Sciatic nerve (tissue), 2 donors: ENCODE measurements at regions not wholly inside any gene's neighbourhood (a gene's known extent, or its start where the extent isn't known, plus 50 kb on each side); places are given as distances from the start of the nearest gene placed in this dataset.
"Not testable (repeated sequence)": the region's sequence is repeated elsewhere in the genome, so short reads cannot be mapped to it uniquely, and the experiment has no call there.

Experiments used
- ATAC-seq: fragments of 200-7000 bp; cut with Tn5 transposase; one replicate; pipeline ENCODE4 v1.9.1; 2020; ENCODE audit warnings: mild to moderate bottlenecking, moderate library complexity
- DNase-seq: peaks from one replicate; pipeline ENCODE4 v3.0.0-alpha.2; 2020; ENCODE audit warnings: low spot score
- intact Hi-C: fragments of 100-400 bp; cut with DNase I; formaldehyde crosslinking; loops from one replicate; pipeline ENCODE4 v1.14.2; 2022
- donor health status: DM: no; HTN: no; CAD: no.
- donor health status: DM: no; HTN: no; CAD: no.

DNA sequence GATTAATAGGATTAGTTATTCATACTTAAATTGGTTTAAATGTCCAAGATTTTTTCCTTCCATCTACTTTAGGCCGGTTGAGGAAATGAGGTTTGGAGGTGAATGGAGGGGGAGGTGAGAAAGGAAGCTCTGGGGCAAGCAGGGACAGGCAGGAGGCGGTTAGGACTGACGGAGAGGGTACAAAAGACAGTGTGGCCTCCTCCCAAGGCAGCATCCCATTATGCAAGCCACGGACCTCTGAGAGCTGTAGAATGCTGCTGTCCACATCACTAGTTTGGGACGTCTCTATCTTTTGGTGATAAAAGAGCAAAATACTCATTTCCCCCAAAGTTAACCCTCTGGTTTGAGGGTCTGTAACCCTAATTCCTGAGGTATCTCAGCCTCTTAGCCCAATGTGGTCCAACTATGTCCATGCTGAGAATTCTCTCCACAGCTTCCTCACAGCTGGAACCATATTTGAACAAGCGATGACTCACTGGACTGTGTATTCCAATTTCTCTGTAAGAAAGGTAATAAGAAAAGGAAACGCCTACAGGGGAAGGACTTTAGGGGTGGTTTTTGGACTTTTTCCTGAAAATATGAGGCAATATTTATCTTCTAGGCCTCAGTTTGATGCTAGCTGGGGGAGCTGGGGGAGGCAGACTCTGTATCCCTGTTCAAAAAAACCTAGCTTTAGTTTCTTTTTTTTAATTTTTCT is 172.2 kb downstream of the TFAP2B start:
- no peak for DNase-seq
- intact Hi-C loops, result no loop called here
- ATAC-seq, result peak; percentile 42

DNA sequence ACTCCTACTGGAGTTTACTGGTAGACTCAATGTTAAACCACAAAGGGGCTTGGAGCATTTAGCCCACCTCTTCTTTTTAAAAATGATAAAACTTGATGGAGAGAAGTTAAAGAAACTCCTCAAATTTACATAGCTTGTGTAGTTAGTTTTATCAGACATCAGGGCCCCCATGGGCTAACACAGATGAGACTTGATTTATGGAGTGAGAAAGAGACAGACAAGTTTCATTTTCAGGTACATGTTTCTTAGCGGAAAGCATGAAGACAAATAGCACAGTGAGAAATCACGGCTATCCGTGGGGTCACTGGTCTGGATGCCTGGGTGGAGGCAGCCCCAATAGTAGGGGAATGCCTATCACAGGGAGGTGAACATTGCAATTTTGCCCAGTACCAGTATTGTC is 173.6 kb downstream of the TFAP2B start:
- ATAC-seq (no peak), DNase-seq (no peak)
- intact Hi-C loops, result no loop called here

DNA sequence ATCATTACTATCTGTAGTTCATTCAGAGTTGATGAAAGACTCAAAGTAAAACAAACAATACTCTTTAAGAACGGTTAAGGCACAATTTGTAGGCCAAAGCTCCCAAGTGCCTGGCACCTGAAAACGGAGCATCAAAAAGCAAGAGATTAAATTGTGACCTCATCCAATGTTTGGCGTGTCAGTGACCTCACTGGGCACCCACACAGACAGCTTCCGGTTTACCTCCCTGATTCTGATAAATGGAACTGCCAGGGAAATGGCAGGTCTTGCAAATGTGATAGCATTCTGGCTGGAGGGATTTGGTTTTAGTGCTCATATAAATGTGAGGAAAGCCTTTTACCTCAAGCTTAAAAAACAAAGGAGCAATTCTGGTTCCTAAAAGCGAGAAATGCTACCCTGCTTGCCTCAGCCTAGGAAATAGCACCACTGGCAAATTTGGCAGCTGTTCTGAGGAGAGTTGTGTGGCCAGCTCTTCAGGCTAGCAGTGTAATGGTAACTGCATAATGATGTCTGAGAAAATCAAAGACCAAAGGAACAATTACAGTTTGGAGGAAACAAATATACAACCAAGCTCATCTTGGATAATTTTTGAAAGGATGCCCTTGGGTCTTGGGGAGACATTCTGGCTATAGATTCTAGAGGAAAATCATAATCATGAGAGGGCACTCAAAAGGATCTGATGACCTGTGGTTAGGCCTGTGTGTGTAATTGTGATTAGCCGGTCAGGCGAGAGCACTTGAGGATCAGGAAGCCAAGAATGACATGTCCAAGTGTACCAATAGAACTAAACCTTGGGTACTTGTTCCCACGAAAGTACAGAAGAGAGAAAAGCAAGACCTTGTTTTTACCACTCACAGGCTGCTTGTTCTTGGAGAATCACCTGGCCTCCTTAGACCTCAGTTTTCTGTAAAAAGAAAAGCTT is 174.3 kb downstream of the TFAP2B start:
- intact Hi-C loops, result no loop called here
- ATAC-seq (no peak), DNase-seq (no peak)

DNA sequence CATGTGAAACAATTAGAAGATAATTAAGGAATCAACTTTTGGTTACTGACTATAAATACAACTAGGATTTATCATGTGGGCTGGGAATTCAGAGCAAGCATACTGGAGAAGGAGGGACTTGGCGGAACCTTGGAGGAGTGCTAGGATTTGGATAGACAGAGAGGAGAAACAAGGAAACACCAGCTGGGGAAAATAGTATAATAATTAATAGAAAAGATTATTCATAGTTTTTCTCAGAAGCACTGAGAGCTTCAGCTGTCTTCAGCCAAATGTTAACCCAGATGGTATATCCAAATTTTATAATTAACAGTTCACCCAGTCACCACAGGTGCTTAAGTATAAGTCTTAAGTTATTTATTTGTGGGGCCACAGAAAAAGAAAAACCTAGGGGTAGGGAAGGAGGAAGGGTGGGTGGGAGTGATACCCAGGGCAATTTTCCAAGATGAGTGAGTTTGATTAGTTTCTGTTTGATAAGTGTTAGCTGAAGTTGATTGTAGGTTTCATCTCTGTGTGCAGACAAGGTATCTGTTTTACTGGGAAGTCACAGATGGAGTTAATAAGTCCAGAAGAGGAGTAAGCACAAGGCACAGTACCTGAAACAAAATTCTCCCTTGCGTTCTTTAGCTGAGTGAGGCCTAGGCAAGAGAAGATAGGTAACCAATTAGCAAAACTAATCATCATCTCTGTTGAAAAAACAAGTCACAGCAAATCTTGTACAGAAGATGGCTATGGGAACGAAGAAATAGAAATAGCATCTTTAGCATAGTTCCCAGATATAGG is 175.5 kb downstream of the TFAP2B start:
- DNase-seq (no peak), ATAC-seq (no peak)
- intact Hi-C loops, result no loop called here

DNA sequence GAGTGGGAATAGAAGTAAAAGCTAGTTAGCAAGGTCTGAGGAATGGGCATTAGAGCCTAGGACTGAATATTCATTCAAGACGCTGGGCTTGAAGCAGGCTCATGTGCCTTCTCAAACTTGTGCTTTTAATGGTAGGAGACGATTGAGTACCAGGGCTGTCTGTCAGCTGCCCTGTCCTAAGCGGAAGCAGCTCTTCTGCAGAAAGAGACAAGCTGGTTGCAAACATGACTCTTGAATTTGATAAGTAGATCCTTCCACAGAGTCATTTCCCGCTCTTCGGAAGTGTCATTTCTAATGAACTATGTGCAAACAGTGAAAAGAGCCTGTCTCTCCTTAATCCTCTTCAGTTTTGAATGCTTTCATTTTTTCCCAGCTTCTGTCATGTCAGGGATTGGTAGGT is 176.4 kb downstream of the TFAP2B start:
- intact Hi-C loops, result no loop called here
- DNase-seq, result no peak
- no peak for ATAC-seq

DNA sequence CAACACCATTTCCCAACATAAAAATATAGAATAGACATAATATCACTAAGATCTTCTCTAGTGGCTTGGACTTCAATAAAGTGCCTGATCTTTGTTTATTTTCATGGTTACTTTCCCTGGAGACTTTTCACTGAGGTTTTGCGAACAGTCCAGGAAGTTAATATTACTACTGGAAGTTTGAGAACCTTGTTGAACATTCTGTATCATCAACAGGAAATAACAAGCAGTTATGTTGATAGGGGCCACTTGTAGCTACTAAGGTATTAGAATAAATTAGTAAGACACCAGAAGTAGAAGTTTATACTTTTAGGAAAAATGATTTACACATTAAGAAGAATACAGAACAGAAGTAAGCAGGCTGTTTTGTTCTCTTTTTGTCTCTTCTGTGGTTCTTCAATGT is 180.2 kb downstream of the TFAP2B start:
- intact Hi-C loops, result no loop called here
- no peak for DNase-seq
- no peak for ATAC-seq

DNA sequence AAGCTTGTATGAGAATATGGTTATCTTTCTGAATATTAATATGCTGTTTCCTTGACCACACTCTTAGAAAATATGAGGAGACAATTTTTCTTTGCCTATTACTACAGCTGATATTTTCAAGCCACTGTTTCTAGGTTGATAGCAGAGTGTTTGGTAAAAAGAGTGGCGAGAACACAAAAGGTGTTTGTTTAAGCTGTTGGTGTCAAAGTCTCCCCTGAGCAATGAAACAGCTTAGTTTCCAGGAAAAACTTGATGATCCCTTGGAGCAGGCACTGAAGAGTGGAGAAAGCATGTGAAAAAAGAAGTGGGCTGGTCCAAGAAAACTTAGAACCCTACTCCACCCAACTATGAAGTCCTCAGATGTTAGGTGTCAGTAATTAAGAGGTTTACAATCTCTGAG is 182.7 kb downstream of the TFAP2B start:
- ATAC-seq (no peak), DNase-seq (no peak)
- intact Hi-C loops, result no loop called here

DNA sequence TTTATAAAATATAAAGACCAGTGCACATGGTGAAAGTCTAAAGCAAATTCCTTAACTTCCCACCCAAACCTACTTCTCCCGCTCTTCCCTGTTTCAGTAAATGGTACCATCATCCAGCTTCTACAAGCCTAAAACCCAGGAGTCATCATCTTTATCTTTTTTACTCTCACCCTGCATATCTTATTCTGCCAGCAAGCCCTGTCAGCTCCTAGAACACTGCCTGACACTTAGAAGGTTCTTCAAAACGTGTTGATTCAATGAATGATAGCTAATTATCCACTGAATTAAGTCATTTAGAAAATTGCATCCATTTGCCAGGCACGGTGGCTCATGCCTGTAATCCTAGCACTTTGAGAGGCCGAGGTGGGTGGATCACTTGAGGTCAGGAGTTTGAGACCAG is 185.7 kb downstream of the TFAP2B start:
- no peak for DNase-seq
- ATAC-seq, result no peak
- intact Hi-C loops, result no loop called here

DNA sequence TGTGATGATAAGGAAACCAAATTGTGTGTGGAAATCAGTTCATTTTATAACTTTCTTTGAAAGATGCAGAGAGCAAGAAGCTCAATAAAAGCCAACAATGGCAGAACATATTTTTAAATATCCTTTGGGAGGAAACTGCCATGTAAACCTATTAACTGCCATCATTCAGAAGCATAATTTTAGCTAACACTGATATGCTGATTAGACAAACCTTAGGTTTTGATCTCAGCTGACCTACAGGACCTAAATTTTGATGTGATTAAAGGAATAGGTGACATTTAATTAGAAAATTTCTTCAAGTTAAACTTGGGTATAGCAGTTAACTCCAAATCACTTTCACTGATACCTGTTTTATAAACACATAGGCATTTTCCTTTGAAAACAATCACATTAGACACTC is 187.1 kb downstream of the TFAP2B start:
- intact Hi-C loops, result no loop called here
- ATAC-seq, result no peak
- DNase-seq, result no peak

DNA sequence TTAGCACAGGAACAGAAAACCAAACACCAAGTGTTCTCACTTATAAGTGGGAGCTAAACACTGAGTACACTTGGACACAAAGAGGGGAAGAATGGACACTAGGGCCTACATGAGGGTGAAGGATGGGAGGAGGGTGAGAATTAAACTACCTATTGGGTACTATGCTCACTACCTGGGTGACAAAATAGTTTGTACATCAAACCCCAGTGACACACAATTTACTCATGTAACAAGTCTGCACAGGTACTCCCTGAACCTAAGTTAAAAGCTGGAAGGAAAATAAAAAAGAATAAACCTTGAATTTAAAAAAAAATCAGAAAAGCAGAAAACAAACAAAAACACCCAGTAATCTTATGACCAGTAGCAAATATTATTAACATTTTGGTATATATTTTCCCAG is 188.6 kb downstream of the TFAP2B start:
- DNase-seq (no peak), ATAC-seq (no peak)
- intact Hi-C loops, result no loop called here

DNA sequence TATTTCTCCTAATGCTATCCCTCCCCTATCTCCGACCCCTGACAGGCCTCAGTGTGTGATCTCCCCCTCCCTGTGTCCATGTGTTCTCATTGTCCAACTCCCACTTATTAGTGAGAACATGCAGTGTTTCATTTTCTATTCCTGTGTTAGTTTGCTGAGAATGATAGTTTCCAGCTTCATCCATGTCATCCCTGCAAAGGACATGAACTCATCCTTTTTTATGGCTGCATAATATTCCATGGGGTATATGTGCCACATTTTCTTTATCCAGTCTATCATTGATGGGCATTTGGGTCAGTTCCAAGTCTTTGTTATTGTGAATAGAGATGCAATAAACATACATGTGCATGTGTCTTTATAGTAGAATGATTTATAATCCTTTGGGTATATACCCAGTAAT is 190.0 kb downstream of the TFAP2B start:
- ATAC-seq, DNase-seq, intact Hi-C loops: not testable (repeated sequence)

DNA sequence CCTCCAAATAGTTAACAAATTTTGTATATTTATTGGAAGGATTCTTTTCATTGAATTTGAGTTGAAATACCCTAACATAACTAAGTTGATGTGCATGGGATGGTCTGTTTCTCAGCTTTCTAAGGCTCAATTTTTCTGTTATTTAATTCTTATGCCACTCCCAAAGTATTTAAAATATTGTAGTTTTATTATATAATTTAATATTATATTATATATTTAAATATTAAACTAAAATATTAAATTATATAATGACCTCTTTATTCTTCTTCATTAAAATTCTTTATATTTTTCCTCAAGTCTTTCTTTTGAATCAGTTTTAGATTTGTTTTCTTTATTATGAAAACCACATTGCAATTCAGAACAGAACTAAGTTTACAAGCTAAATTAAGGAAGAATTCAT is 194.7 kb downstream of the TFAP2B start:
- no peak for DNase-seq
- intact Hi-C loops, result no loop called here
- ATAC-seq, result no peak

DNA sequence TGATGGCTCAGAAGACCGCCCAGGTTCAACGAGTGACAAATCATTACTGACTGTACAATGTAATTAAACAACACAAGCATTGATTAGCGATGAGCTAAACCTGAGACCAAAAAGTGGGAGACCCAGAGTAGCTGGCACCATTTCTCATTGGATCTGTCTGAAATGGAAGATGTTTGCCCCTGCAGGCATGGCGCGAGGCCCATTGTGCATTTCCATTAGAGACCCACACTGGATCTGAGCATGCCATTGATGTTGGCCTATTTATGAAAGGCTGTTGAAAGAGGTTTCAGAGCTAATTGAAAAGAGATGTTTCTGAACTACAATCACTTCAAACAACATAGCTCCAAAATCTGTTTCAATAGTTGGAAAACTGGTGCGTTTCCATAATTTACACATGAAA is 196.7 kb downstream of the TFAP2B start:
- intact Hi-C loops, result no loop called here
- ATAC-seq (no peak), DNase-seq (no peak)

DNA sequence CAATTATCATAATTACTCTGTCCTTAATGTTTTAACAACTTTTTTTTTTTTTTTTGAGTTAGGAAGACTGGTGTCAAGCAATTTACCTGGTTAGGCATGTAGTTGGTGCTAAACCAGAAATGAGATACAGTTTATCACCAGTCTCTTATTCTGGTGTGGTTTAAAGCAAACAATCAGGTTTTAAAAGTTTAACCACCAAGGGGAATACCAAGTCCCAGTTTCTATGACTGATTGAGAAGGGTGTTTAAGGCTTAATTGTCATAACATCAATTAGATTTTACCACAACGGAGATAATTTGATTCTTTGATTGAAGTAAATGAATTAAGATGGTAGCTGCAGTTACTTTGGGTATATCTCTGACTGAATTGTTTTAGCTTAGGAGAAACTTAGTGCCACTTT is 197.8 kb downstream of the TFAP2B start:
- intact Hi-C loops, result no loop called here
- no peak for ATAC-seq
- DNase-seq, result no peak

DNA sequence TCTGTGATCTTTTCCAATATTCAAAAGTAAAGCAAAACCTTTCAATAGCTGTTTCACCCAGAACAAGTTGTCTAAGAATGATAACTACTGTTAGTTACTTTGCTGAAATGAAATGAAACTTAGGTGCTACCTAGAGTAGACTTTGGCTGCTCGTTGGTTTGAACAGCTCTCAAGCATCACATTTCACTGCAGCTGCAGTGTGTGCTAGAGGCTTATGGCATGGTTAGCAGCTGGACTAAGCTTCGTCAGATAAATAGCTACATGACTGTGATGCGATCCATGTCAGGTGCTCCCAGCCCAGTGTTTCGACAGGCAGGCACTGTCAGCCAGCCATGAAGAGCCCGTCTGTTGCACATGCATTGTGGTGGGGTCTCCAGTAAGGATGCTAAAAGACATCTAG is 201.1 kb downstream of the TFAP2B start:
- ATAC-seq, result no peak
- intact Hi-C loops, result no loop called here

DNA sequence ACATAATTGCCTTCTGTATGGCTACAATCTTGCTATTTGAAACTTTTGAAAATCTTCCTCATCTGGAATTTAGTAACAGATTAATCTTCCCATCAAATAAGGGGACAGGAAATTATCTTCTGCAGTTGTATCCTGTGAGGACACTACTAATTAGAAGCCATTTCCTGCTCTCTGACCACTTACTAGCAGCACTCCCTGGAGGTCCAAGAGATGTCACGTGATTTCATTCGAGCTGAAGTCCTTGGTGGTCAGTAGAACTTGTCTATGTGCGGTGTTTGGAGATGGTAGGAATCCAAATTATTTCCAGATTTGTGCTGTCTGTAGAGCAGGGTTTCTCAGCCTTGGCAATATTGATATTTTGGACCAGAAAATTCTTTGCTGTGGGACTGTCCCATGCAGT is 202.5 kb downstream of the TFAP2B start:
- ATAC-seq, result no peak
- no peak for DNase-seq
- intact Hi-C loops, result no loop called here

More for the DNA sequence above, 201.1 kb downstream of the TFAP2B start:
- DNase-seq, result no peak

DNA sequence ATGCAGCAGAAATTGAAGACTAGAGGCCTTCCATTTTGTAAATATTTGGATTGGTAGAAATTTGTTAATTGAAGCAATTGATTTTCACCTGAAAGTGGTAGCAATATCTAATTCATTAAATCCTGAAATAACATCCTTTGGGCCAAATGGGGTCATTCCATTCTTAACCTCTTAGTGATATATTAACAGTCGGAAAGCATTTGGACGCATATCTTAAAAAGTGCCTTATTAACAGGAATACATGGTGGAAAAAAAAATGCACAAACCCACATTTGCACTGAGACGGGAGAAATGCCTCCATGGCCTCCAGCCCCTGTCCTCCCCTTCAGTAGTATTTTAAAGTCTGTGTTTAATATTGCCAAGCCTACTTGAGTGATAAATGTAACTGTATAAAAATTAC is 205.5 kb downstream of the TFAP2B start:
- intact Hi-C loops, result no loop called here
- DNase-seq (no peak), ATAC-seq (no peak)

DNA sequence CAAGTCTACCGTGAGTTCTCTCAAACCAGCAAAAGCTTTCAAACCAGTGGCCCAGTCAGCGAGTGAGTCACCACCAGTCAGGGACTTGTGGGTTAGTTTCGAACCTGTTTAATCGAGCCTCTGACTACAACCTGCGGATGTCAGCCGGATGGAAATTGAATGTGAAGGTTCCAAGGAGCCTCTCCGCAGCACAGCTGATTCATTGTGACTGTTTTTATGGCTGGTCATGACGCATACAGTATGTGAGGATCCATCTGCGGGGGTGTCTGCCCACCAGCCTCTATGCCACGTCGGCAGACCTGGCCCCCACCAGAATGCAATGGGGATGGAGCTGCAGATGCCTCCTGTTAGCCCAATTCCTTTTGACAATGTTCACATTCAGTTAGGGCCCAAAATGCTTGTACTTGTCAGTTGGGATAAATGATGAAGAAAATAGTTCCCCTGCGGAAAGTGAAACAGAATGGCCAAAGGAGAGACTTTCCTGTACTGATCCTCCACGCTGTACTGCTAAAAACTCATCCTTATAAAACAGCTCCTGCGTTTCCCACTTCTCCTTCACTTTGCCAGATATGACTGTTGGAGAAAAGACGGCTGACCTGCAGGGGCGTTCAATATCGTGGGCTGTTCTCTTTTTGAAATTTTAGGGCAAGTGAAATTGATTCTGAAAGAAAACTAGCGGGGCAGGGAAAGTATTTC is 206.6 kb downstream of the TFAP2B start:
- no peak for ATAC-seq
- DNase-seq, result no peak
- intact Hi-C loops, result no loop called here
